Heart left ventricle (tissue), 16 donors: ENCODE measurements at regions not wholly inside any gene's neighbourhood (a gene's known extent, or its start where the extent isn't known, plus 50 kb on each side); places are given as distances from the start of the nearest gene placed in this dataset.

ENCODE experiments used
- ATAC-seq, 4 donors: fragments of 200-7000 bp; cut with Tn5 transposase; one replicate each; pipeline ENCODE4 v1.9.1; 2020 to 2022; ENCODE audit warnings: moderate library complexity in 4 of 4, mild to moderate bottlenecking in 3 of 4, moderate number of reproducible peaks in 1 of 4
- DNase-seq, 5 donors: peaks; one replicate each; pipeline ENCODE4 v3.0.0-alpha.2; 2020
- H3K27ac ChIP-seq, 12 donors: fragments of 200-600 bp; sonication (generic) in 4 of 12; one replicate each; pipeline versions ENCODE4 v1.5.0 to v1.8.0; 2016 to 2022; ENCODE audit warnings: mild to moderate bottlenecking in 2 of 12
- H3K27me3 ChIP-seq, 9 donors: fragments of 200-600 bp; sonication (generic) in 2 of 9; one replicate each; pipeline versions ENCODE4 v1.5.1 to v1.8.0; 2016 to 2022; ENCODE audit warnings: mild to moderate bottlenecking in 3 of 9
- H3K36me3 ChIP-seq, 9 donors: fragments of 200-600 bp; sonication (generic) in 2 of 9; one replicate each; pipeline versions ENCODE4 v1.5.0 to v1.8.0; 2018 to 2022; ENCODE audit warnings: mild to moderate bottlenecking in 2 of 9
- H3K4me1 ChIP-seq, 12 donors: fragments of 200-600 bp; sonication (generic) in 4 of 12; one replicate each; pipeline versions ENCODE4 v1.5.0 to v1.8.0; 2016 to 2022; ENCODE audit warnings: mild to moderate bottlenecking in 3 of 12
- H3K4me3 ChIP-seq, 12 donors: fragments of 200-600 bp; sonication (generic) in 4 of 12; one replicate each; pipeline versions ENCODE4 v1.5.0 to v1.8.0; 2017 to 2022; ENCODE audit warnings: mild to moderate bottlenecking in 9 of 12, moderate library complexity in 4 of 12
- H3K9me3 ChIP-seq, 12 donors: fragments of 200-600 bp; sonication (generic) in 4 of 12; one replicate each; pipeline versions ENCODE4 v1.5.0 to v1.8.0; 2016 to 2022; ENCODE audit warnings: mild to moderate bottlenecking in 1 of 12
- CTCF ChIP-seq, 12 donors: fragments of 200-600 bp; sonication (generic) in 4 of 12; IDR thresholded peaks; one replicate each; pipeline versions ENCODE4 v1.5.0 to v1.8.0; 2018 to 2022; ENCODE audit warnings: antibody characterized with exemption in 12 of 12, mild to moderate bottlenecking in 5 of 12
- POLR2A ChIP-seq, 2 donors: fragments of 450-650 bp; IDR thresholded peaks; one replicate each; pipeline ENCODE4 v1.6.1; 2017; ENCODE audit warnings: antibody characterized with exemption in 2 of 2, mild to moderate bottlenecking in 2 of 2, moderate library complexity in 2 of 2
- WGBS, 4 donors: extraction: QIAGEN DNeasy Blood & Tissue Kit in 2 of 4; methylation state at CpG; one replicate each; pipeline versions ENCODE4 v1.1.5 to v1.1.7; 2013 to 2018; 5-methylcytosine and 5-hydroxymethylcytosine counted together
- intact Hi-C, 10 donors: fragments of 100-400 bp; cut with DNase I; formaldehyde crosslinking; loops; one replicate each; pipeline versions ENCODE4 v1.11.1 to v1.14.2; 2022
- donor health status: ischemic (EF 13 %, LVEDD 7.1; RV severe dilation, severe dysfunction).
- donor health status: healthy with polysubstance abuse.
- donor health status: DM: no; HTN: yes; CAD: no.
- donor health status: DM: no; HTN: no; CAD: no.
- donor health status: ischemic (EF 25% LVEDD 6.9; RV normal size, moderate dysfunction).
- donor health status: ischemic (EF 25% LVEDD 5.7; RV mildly dilated, moderate dysfunction).
- donor health status: healthy.
- donor health status: DM: yes; HTN: yes; CAD: no.
- donor health status: ischemic (EF 35%, LVEDD 5.7; RV mildly dilated, moderate dysfunction).
- donor health status: nonischemic (EF 11% LVEDD 7.7; RV severe dilation, severe dysfunction).
- donor health status: DM: yes; HTN: yes; CAD: no.
- donor health status: PGD.
- donor health status: ischemic (EF 29% LVEDD 5.4; RV normal size, mild dysfunction).
- donor health status: nonischemic (EF 23%, LVEDD 6.1; RV moderate dilation, normal function).

GRCh38 chr10:42939237-42939636 lies 137.6 kb upstream of the RET start:
- WGBS, 4 donors: 83 to 88% (median 86%) methylated on average over 11 of the region's 11 CpGs
- ATAC-seq: no peak

GRCh38 chr10:42939685-42940366 lies 137.0 kb upstream of the RET start:
- no peak for ATAC-seq
- H3K36me3 ChIP-seq: no peaks in the 10 kb centered on the region
- no peak for TF ChIP-seq CTCF (IDR thresholded peaks at IDR 0.05)
- no peak for TF ChIP-seq POLR2A (IDR thresholded peaks at IDR 0.05)
- no peak overlapping the region for H3K27ac ChIP-seq
- peak in 1 of 5 donors; percentile 25 for DNase-seq
- intact Hi-C loops: loop anchor here in 1 of 10 donors (10.0 kb wide), 1 partner anchor 65 kb away; no protein-coding TSS in a partner anchor
- no peaks in the 10 kb centered on the region for H3K9me3 ChIP-seq
- no peaks in the 10 kb centered on the region for H3K4me1 ChIP-seq
- H3K27me3 ChIP-seq: peaks cover 0 to 13% (median 0%) of the 10 kb centered on the region in 9 donors
- WGBS, 4 donors: 80 to 87% (median 85%) methylated on average over 15 of the region's 15 CpGs
- H3K4me3 ChIP-seq: no peak overlapping the region

More at GRCh38 chr10:42939237-42939636, 137.6 kb upstream of the RET start:
- Histone ChIP-seq H3K36me3 (no peaks in the 10 kb centered on the region), H3K4me3 (no peak overlapping the region), H3K27ac (no peak overlapping the region), H3K4me1 (no peaks in the 10 kb centered on the region), H3K9me3 (no peaks in the 10 kb centered on the region), H3K27me3 (peaks cover 0 to 18% (median 3%) of the 10 kb centered on the region in 9 donors)
- intact Hi-C loops: no loop called here
- TF ChIP-seq CTCF (IDR thresholded peaks at IDR 0.05) (no peak), POLR2A (IDR thresholded peaks at IDR 0.05) (no peak)
- DNase-seq: no peak

- Histone ChIP-seq H3K4me1 (no peaks in the 10 kb centered on the region), H3K27ac (no peak overlapping the region), H3K27me3 (peaks cover 0 to 10% (median 0%) of the 10 kb centered on the region in 9 donors), H3K4me3 (no peak overlapping the region), H3K9me3 (no peaks in the 10 kb centered on the region), H3K36me3 (no peaks in the 10 kb centered on the region)
- 63 to 66% (median 64%) methylated on average over 19 to 25 of the region's 25 CpGs for WGBS, 4 donors
- no peak for ATAC-seq
- intact Hi-C loops: loop anchor here in 1 of 10 donors (10.0 kb wide), 1 partner anchor 66 kb away; no protein-coding TSS in a partner anchor
- DNase-seq: peak in 1 of 5 donors; percentile 45
- TF ChIP-seq POLR2A (IDR thresholded peaks at IDR 0.05): no peak
- no peak for TF ChIP-seq CTCF (IDR thresholded peaks at IDR 0.05)
These were observed 136.2 kb upstream of the RET start for GRCh38 chr10:42940487-42941294.

GRCh38 chr10:42941295-42941644 lies 135.6 kb upstream of the RET start:
- 64 to 66% (median 65%) methylated on average over 14 of the region's 14 CpGs for WGBS, 4 donors
- Histone ChIP-seq H3K27me3 (peaks cover 0 to 9% (median 0%) of the 10 kb centered on the region in 9 donors), H3K36me3 (no peaks in the 10 kb centered on the region), H3K27ac (no peak overlapping the region), H3K4me1 (no peaks in the 10 kb centered on the region), H3K4me3 (no peak overlapping the region), H3K9me3 (no peaks in the 10 kb centered on the region)
- DNase-seq: peak in 1 of 5 donors; percentile 36
- intact Hi-C loops: loop anchor here in 1 of 10 donors (10.0 kb wide), 1 partner anchor 66 kb away; no protein-coding TSS in a partner anchor
- TF ChIP-seq POLR2A (IDR thresholded peaks at IDR 0.05) (no peak), CTCF (IDR thresholded peaks at IDR 0.05) (no peak)
- ATAC-seq: no peak
